HG02588 (cell line): ENCODE measurements at regions not wholly inside any gene's neighbourhood (a gene's known extent, or its start where the extent isn't known, plus 50 kb on each side); places are given as distances from the start of the nearest gene placed in this dataset.
"Not testable (repeated sequence)": the region's sequence is repeated elsewhere in the genome, so short reads cannot be mapped to it uniquely, and the experiment has no call there.

Source experiments
- ATAC-seq: cut with Tn5 transposase; IDR thresholded peaks from one replicate; pipeline ENCODE4 v1.9.1; 2021; ENCODE audit warnings: mild to moderate bottlenecking, moderate library complexity; ENCODE audit not compliant: unreplicated experiment

DNA sequence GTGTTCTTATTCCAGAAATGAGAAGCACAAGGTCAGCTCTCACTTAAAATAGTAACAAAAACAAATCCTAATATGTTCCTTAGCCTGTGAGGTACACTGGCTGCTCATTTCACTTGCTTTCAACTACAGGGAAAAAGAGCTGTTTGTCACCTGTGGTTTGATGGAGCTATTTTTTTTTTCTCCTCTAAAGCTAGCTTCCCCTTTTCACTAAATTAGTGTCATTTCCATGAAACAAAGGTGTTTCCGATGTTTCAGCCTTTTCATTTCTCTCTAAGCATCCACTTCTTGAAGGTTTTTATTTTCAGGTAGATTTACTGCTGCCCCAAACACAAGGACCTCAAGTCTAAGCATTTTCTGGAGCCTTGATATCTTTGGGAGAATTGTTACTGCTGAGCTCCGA is 148.6 kb downstream of the RBMX2 start:
- no peak for ATAC-seq

DNA sequence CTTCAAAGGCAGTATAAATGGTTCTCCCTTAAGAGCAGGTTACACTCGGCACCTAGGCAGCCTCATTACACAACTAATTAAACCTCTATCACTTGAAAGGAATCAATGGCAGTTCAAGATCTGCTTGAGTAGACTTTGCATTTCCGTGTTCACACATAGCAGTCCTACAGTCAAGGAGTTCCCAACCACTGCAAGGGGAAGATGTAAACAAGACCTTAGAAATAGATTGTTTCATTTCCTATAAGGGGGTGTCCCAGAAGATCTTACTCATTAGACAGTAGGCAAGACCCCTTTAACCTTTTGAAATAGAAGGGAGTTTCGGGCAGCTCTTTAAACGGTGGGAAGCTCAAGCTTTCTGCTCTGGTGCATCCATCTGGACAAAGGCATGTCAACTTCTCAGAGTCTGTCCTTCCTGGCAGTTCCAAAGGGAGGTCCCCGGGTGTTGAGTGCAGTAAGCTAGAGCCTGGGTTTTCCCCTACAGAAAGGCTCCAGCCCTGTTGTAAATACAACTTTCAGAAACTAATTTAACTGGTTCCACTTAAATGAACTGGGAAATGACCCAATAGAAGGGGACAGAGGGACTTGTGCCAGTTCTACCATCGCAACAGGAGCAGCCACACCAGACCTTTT is 150.8 kb downstream of the RBMX2 start:
- peak; percentile 80 for ATAC-seq

DNA sequence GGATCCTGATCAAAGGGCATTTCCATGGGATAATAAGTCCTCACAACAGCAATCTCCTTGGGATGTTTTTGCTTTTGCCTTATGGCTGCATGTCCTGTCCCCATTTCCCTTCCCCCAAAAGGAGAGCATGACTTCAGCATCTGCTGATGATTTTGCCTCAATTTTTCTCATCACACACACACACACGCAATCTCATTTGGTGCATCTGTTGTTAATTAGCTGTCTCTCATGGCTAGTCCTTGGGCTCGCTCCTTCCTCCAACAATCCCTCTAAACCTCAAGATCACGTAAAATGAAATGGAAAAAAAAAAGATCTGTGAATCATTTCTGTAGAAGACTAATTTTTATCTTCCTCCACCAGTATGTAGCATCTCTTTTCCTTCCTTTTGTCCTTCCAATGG is 153.6 kb downstream of the RBMX2 start:
- ATAC-seq: no peak

DNA sequence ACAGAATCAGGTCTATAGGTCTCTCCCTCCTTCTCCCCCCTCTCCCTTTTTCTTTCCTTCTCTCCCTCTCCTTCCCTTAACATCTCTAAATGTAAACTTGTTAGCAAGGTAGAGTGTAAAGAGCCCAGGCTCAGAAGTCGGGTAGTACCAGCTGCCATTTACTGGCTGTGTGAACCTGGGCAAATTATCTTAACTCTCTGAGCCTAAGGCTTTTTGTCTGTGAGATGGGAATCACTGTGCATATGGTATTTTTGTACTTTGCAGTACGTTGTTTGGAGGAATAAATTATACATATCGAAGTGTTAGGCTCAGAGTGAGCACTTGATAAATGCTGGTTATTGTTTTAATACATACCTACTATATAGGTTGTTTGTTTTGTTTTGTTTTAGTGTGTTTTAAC is 154.0 kb downstream of the RBMX2 start:
- no peak for ATAC-seq

DNA sequence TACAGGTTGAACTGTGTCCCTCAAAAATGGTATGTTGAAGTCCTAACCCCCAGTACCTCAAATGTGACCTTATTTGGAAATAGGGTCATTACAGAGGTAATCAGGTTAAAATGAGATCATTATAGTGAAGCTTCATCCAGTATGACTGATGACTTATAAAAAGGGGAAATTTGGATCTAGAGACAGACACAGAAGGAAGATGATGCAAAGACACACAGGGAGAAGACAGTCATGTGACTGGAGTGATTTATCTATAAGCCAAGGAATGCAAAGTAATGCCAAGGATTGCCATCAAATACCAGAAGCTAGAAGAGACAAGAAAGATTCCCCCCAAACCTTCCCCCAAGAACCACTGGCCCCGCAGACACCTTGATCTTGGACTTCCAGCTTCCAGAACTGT is 155.2 kb downstream of the RBMX2 start:
- ATAC-seq: no peak

DNA sequence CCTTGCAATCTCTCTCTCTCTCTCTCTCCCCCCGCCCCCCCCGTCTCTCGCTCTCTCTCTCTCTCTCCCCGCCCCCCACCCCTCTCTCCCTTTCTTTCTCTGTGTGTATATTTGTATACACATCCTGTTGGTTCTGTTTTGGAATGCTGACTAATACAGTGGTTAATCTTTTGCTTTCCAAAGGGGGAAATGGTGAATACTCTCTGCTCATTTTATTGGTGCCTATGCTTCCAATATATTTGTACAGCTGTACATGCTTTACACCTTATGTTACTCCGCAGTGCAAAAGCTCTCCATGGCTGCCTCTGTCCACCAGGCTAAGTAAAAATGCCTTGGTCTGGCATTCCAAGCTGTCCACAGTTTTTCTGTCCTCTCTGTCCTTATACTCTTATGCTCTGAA is 158.8 kb downstream of the RBMX2 start:
- ATAC-seq: no peak

DNA sequence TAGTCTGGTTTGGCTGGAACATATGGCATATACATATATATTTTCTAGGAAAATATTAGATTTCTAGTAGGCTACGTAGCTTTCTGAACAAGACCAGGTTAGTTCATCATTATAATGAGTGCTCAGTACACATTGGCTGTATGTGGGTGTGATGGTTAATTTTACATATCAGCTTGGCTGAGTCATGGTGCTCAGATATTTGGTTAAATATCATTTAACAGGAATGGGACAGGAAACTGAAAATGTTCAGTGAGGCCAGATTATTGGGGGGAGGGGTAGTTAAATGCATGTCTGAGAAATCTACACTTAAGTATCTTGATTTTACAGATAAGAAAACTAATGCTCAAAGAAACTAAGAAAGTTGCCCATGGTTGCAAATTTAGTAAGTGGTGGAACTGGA is 160.1 kb downstream of the RBMX2 start:
- no peak for ATAC-seq

DNA sequence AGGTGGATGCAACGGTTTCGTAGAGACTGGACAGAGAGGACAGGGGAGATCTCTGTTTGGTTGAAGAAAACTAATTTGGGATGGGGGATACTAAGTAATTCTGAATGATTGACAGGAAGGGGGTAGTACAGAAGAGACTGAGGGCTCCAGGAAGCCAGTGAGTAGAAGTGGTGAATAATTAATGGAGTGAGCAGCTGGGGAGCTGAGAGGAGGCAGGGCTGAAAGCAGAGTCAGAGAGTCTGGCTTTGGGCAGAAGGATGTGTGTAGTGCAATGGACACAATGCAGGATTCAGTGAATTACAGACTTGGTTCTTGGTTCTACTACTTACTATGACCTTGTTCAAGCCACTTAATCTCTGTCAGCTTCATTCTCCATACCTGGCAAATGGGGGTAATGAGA is 161.7 kb downstream of the RBMX2 start:
- peak; percentile 66 for ATAC-seq

- ATAC-seq: no peak
These were observed 164.4 kb downstream of the RBMX2 start for GRCh38 chrX:130566028-130566683.

DNA sequence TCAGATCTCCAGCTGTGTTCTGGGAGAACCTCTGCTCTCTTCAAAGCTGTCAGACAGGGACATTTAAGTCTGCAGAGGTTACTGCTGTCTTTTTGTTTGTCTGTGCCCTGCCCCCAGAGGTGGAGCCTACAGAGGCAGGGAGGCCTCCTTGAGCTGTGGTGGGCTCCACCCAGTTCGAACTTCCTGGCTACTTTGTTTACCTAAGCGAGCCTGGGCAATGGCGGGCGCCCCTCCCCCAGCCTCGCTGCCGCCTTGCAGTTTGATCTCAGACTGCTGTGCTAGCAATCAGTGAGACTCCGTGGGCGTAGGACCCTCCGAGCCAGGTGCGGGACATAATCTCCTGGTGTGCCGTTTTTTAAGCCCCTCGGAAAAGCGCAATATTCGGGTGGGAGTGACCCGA is 171.2 kb downstream of the RBMX2 start:
- ATAC-seq: not testable (repeated sequence)
